ENCODE measurements at regions not wholly inside any gene's neighbourhood (a gene's known extent, or its start where the extent isn't known, plus 50 kb on each side); places are given as distances from the start of the nearest gene placed in this dataset.

- peak; percentile 54 for TF ChIP-seq CTCF (conservative IDR thresholded peaks at IDR 0.05; ENCODE audit: low read depth, low read length)
- Histone ChIP-seq H3K4me1 (ENCODE audit: low read depth, poor library complexity, severe bottlenecking) (peaks cover 9% of the 10 kb centered on the region), H3K36me3 (ENCODE audit: insufficient read depth) (no peaks in the 10 kb centered on the region), H3K9ac (no peak overlapping the region), H3K27me3 (ENCODE audit: insufficient read depth, low read depth) (no peaks in the 10 kb centered on the region), H3K4me3 (IDR thresholded peaks at IDR 0.05; ENCODE audit: insufficient read depth, low read depth, low read length) (no peak overlapping the region), H3K79me2 (ENCODE audit: insufficient read depth, low read depth) (no peaks in the 10 kb centered on the region), H4K20me1 (ENCODE audit: insufficient read depth) (no peaks in the 10 kb centered on the region), H3K4me2 (no peak overlapping the region), H3K27ac (no peak overlapping the region), H2AFZ (ENCODE audit: low read depth) (no peak overlapping the region)
Observed at GRCh38 chr21:14737922-14738321, 191.8 kb upstream of the SAMSN1 start.

GRCh38 chr21:14737284-14737691, 191.2 kb upstream of the SAMSN1 start:
- Histone ChIP-seq H3K4me1 (ENCODE audit: low read depth, poor library complexity, severe bottlenecking) (peaks cover 9% of the 10 kb centered on the region), H3K79me2 (ENCODE audit: insufficient read depth, low read depth) (no peaks in the 10 kb centered on the region), H3K4me3 (IDR thresholded peaks at IDR 0.05; ENCODE audit: insufficient read depth, low read depth, low read length) (no peak overlapping the region), H3K4me2 (no peak overlapping the region), H3K27me3 (ENCODE audit: insufficient read depth, low read depth) (no peaks in the 10 kb centered on the region), H3K27ac (no peak overlapping the region), H3K9ac (no peak overlapping the region), H2AFZ (ENCODE audit: low read depth) (no peak overlapping the region), H4K20me1 (ENCODE audit: insufficient read depth) (no peaks in the 10 kb centered on the region), H3K36me3 (ENCODE audit: insufficient read depth) (no peaks in the 10 kb centered on the region)
- no peak for TF ChIP-seq CTCF (conservative IDR thresholded peaks at IDR 0.05; ENCODE audit: low read depth, low read length)

- no peak overlapping the region for H3K9ac ChIP-seq
- H3K27ac ChIP-seq = no peak overlapping the region
- no peak overlapping the region for H2AFZ ChIP-seq (ENCODE audit: low read depth)
Observed at GRCh38 chr21:14736672-14737071, 190.6 kb upstream of the SAMSN1 start.

GRCh38 chr21:14736162-14736561, 190.0 kb upstream of the SAMSN1 start:
- Histone ChIP-seq H3K9ac (no peak overlapping the region), H3K4me3 (IDR thresholded peaks at IDR 0.05; ENCODE audit: insufficient read depth, low read depth, low read length) (no peak overlapping the region), H2AFZ (ENCODE audit: low read depth) (no peak overlapping the region), H3K27ac (no peak overlapping the region), H3K36me3 (ENCODE audit: insufficient read depth) (no peaks in the 10 kb centered on the region), H3K79me2 (ENCODE audit: insufficient read depth, low read depth) (no peaks in the 10 kb centered on the region), H3K4me1 (ENCODE audit: low read depth, poor library complexity, severe bottlenecking) (peaks cover 9% of the 10 kb centered on the region), H3K4me2 (no peak overlapping the region), H3K27me3 (ENCODE audit: insufficient read depth, low read depth) (no peaks in the 10 kb centered on the region), H4K20me1 (ENCODE audit: insufficient read depth) (no peaks in the 10 kb centered on the region)
- TF ChIP-seq CTCF (conservative IDR thresholded peaks at IDR 0.05; ENCODE audit: low read depth, low read length) = no peak

More at GRCh38 chr21:14736672-14737071, 190.6 kb upstream of the SAMSN1 start:
- Histone ChIP-seq H3K36me3 (ENCODE audit: insufficient read depth) (no peaks in the 10 kb centered on the region), H3K4me3 (IDR thresholded peaks at IDR 0.05; ENCODE audit: insufficient read depth, low read depth, low read length) (no peak overlapping the region), H3K27me3 (ENCODE audit: insufficient read depth, low read depth) (no peaks in the 10 kb centered on the region), H3K4me1 (ENCODE audit: low read depth, poor library complexity, severe bottlenecking) (peaks cover 9% of the 10 kb centered on the region), H4K20me1 (ENCODE audit: insufficient read depth) (no peaks in the 10 kb centered on the region), H3K4me2 (no peak overlapping the region), H3K79me2 (ENCODE audit: insufficient read depth, low read depth) (no peaks in the 10 kb centered on the region)
- TF ChIP-seq CTCF (conservative IDR thresholded peaks at IDR 0.05; ENCODE audit: low read depth, low read length) = no peak
